Forelimb muscle (tissue), 1 donor: ENCODE measurements at regions not wholly inside any gene's neighbourhood (a gene's known extent, or its start where the extent isn't known, plus 50 kb on each side); places are given as distances from the start of the nearest gene placed in this dataset.

Experiments used
- DNase-seq: peaks from one replicate; pipeline ENCODE4 v3.0.0-alpha.2; 2013; ENCODE audit warnings: low read depth

DNA sequence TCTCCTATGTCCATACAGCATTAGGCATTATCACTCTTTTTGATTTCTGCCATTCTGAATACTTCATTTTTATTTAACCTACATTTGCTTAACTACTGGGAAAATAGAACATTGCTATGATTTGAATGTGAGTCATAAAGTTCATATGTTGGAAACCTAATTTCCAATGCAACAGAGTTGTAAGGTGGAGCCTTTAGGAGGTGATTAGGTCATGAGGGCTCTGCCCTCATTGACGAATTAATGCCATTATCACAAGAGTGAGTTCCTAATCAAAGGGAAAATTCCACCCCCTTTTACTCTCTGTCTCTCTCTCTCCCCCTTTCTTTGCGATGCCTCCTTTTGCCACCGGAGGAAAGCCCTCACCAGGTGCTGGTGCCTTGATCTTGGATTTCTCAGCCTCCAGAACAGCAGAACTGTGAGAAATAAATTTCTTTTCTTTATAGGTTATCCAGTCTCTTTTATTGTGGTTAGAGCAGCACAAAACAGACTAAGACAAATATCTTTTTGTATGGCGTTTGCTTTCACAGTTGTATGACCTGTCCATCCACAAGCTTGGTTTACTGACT, 180.1 kb upstream of the ARID2 start:
- DNase-seq, result no peak

GRCh38 chr12:45553204-45553603, 176.3 kb upstream of the ARID2 start:
- no peak for DNase-seq

- no peak for DNase-seq
Measured at GRCh38 chr12:45557016-45557415, 172.5 kb upstream of the ARID2 start.

GRCh38 chr12:45558353-45558752, 171.2 kb upstream of the ARID2 start:
- no peak for DNase-seq

GRCh38 chr12:45559537-45559936, 170.0 kb upstream of the ARID2 start:
- DNase-seq, result no peak

- DNase-seq, result no peak
Measured at GRCh38 chr12:45560689-45561088, 168.8 kb upstream of the ARID2 start.

DNA sequence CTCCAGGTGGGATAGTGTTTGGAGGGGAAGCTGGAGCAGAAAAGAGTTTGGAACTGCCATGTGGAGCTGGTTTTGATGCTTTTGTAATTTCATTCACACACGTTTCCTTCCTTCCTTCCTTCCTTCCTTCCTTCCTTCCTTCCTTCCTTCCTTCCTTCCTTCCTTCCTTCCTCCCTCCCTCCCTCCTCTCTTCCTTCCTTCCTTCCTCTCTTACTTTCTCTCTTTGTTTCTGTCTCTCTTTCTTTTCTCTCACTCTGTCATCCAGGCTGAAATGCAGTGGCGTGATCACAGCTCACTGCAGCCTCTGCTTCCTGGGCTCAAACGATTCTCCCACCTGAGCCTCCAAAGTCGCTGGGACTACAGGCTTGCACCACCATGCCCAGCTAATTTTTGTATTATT, 168.0 kb upstream of the ARID2 start:
- DNase-seq, result no peak

- DNase-seq, result no peak
Measured at GRCh38 chr12:45565590-45565989, 163.9 kb upstream of the ARID2 start.

GRCh38 chr12:45566257-45566656, 163.2 kb upstream of the ARID2 start:
- no peak for DNase-seq

DNA sequence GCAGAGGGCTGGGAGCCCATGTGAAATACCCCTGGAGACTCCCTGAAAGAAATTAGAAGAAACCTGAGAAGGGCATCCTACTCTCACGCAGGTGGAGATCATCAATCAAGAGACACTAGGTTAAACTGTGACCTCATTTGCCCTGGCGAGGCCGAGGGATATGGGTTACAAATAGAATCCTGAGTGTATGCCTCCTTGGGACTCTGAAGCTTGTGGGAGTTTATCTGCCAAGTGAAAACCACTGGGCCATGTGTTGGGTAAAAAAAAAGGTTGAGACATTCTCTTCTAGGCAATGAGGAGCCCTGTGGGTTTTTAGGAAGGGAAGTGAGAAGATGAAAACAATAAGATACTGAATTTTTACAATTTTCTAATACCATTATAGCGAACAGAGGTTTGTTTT, 160.7 kb upstream of the ARID2 start:
- no peak for DNase-seq

DNA sequence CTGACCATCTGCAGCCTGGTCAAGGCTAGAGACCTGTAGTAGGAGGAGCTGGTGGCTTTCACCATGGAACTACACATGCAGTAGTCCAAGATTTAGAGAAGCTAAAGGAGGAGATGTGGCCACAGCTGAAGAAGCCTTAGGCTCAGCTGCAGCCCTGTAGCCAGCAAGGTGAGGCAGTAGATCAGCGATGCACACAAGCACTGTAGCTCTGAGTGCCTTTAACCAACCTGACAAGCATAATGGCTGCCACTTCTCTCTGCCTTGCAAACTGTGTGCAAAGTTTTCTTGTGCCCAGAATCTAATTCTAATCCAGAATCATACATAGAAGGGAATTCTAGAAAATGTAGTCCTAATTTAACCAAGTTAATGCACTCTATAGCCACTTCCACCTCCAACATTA, 159.0 kb upstream of the ARID2 start:
- DNase-seq, result no peak

DNA sequence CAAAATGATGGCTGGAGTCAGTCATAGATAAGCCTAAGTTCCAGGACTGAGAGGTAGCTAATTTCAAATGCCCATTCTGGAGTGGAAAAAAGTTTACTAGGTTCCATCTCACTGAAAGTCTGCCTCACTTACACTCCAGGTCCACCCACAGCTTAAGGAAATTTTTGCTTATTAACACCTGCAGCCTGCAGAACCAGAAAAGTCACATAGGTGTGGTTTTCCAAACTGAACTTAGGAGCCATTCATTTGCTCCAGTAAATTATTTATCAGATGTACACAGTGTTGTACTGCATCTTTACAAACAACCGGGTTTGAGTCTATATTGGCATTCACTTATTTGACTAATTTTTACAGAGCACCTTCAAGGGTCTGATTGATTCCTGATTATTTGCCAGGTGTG, 157.4 kb upstream of the ARID2 start:
- no peak for DNase-seq

GRCh38 chr12:45575417-45575816, 154.1 kb upstream of the ARID2 start:
- no peak for DNase-seq

DNA sequence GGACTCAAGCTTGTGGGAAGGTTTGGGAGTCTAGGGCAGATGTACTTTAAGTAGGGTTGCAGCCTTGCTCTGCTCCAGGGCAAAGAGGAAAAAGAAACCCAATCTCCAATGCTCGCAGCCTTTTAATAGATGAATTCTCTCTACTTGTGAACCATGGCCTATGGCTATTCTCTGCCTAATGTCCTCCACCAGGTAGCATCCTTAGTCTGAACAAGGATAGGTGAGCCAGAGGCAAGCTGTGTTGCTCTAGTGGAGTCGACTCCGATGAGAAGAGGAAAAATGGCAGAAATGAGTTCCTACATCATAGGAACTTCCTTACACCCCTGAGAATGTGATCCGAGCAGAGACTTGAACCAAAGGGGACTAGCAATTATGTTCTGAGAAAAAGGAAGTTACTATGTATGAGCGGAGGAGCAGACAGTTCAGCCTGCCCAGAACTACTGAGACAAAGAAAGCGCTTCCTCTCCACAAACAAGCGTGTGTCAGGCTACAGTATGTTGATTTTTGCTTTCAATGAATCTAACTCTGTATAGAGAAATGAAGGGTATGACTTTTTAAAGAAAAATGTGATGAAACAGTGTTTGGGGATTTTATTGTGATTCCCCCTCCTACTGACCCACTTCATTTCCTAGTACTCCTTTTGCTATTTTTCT, 153.6 kb upstream of the ARID2 start:
- DNase-seq, result no peak

GRCh38 chr12:45577844-45578399, 151.6 kb upstream of the ARID2 start:
- DNase-seq, result no peak

GRCh38 chr12:45580356-45580969, 149.0 kb upstream of the ARID2 start:
- no peak for DNase-seq

DNA sequence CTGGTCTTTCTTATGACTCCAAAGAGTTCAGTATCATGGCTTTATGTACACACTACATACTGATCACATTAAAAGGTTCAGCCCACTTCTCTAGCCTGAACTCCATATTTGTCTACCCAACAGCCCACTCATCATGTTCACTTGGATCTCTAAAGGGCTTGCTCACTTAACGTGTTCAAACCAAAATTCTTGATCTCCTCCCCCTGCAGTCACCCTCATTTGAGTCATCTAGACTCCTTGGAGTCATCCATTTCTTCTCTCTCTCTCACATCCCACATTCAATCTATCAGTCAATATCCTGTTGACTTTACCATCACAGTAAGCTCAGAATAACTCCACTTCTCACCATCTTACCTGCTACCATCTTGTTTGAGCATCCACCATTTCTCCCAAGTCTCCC, 148.4 kb upstream of the ARID2 start:
- DNase-seq, result no peak

- no peak for DNase-seq
Measured at GRCh38 chr12:45582536-45582935, 147.0 kb upstream of the ARID2 start.

DNA sequence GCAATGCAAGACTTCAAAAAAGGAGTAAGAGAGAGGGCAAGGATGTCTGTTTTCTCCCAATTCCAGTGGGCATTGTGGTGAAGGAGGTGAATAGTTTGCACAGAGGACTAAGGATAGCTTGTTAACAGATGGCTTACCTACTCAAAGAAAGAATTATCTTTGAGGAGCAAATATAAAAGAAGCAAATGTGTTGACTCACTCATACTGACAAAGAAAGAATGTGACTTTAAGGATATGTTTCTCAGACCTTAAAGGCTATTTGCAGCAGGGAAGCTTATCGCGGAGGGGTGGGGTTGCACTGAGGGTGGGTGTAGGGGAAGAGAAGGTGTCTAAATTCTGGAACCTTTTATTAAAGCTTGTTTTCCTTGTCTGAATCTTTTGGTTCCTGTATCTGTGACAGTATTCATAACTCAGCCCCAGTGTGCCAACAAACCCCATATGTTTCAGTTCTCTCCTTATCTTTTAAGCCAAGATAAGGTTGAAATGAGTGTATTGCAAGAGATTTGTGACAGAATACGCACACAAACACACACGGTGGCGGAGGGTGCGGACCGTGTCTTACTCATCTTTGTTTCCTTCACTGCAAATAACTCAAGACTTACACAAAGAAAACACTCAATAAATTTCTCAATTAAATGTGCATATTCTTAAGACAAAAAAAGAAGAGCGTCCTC, 146.4 kb upstream of the ARID2 start:
- no peak for DNase-seq

GRCh38 chr12:45584336-45584735, 145.2 kb upstream of the ARID2 start:
- no peak for DNase-seq

- no peak for DNase-seq
Measured at GRCh38 chr12:45585522-45586230, 143.8 kb upstream of the ARID2 start.

- no peak for DNase-seq
Measured at GRCh38 chr12:45586486-45586885, 143.0 kb upstream of the ARID2 start.
